ENCODE measurements at regions not wholly inside any gene's neighbourhood (a gene's known extent, or its start where the extent isn't known, plus 50 kb on each side); places are given as distances from the start of the nearest gene placed in this dataset.
"Not testable (repeated sequence)": the region's sequence is repeated elsewhere in the genome, so short reads cannot be mapped to it uniquely, and the experiment has no call there.

DNA sequence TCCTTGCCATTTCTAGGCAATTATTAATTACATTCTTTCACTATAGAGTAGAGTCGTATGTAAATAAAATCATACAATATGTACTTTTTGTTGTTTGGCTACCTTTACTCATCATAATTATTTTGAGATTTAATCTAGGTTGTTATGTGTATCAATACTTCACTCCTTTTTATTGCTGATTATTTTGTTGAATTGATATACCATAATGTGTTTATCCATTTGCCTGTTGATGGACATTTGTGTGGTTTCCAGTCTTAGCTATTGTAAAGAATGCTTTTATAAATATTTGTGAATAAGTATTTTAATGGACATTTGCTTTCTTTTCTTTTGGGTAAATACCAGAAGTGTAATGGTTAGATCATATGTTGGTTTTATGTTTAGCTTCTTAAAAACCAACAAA is 174.0 kb downstream of the RAMP3 start:
- no peak for DNase-seq (ENCODE audit: low read depth, low spot score)
- no peak overlapping the region for H3K4me3 ChIP-seq (ENCODE audit: low read depth, low read length)
- TF ChIP-seq CTCF (IDR thresholded peaks at IDR 0.05; ENCODE audit: low read depth, low read length): no peak
- in situ Hi-C loops (cut with HindIII; ENCODE audit: low sequenced_read_pairs): no loop called here

GRCh38 chr7:45335024-45335423 is 177.4 kb downstream of the RAMP3 start:
- DNase-seq (ENCODE audit: low read depth, low spot score); in situ Hi-C loops (cut with HindIII; ENCODE audit: low sequenced_read_pairs); H3K4me3 ChIP-seq (ENCODE audit: low read depth, low read length): not testable (repeated sequence)

GRCh38 chr7:45342236-45342635 is 184.6 kb downstream of the RAMP3 start:
- DNase-seq (ENCODE audit: low read depth, low spot score): no peak
- TF ChIP-seq CTCF (IDR thresholded peaks at IDR 0.05; ENCODE audit: low read depth, low read length): no peak
- in situ Hi-C loops (cut with HindIII; ENCODE audit: low sequenced_read_pairs): no loop called here
- H3K4me3 ChIP-seq (ENCODE audit: low read depth, low read length): no peak overlapping the region

DNA sequence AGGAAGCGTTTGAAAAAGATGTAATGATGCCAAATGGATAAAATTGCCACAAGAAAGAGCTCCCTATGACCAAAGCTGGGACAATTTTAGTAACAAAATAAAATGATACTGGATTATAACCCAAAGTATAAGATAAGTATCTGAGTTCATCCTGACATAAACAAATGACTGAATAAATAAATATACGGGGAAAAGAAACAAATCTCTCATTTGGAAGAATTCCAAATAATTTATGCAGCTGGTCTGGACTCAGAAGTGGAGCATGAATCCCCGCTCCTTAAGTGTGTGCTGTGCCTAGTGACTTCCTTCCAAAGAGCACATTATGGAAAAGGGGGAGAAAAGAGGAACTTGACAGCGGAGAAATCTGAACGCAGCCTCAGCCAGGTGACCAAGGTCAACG is 186.2 kb downstream of the RAMP3 start:
- no peak for TF ChIP-seq CTCF (IDR thresholded peaks at IDR 0.05; ENCODE audit: low read depth, low read length)
- H3K4me3 ChIP-seq (ENCODE audit: low read depth, low read length): no peak overlapping the region
- in situ Hi-C loops (cut with HindIII; ENCODE audit: low sequenced_read_pairs): no loop called here
- no peak for DNase-seq (ENCODE audit: low read depth, low spot score)

DNA sequence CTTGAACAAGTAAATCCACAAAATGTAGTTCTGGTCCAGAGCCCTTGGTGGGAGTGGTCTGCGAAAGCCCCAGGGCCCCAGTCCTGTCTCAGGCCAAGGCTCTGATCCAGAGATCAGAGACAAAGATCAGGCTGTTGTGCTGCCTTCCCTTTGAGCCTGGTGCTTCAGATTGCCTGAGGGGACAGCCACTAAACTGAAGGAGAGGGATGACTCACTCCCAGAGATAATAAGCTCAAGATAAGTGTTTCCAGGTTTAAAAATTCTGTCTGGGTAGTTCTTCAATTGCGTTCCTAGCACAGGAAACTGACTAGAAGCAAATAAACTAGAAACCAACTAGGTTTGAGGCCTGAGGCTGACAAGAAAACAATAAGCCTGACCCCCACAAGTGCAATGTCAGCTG is 190.2 kb downstream of the RAMP3 start:
- no peak for TF ChIP-seq CTCF (IDR thresholded peaks at IDR 0.05; ENCODE audit: low read depth, low read length)
- in situ Hi-C loops (cut with HindIII; ENCODE audit: low sequenced_read_pairs): no loop called here
- DNase-seq (ENCODE audit: low read depth, low spot score): no peak
- H3K4me3 ChIP-seq (ENCODE audit: low read depth, low read length): no peak overlapping the region

DNA sequence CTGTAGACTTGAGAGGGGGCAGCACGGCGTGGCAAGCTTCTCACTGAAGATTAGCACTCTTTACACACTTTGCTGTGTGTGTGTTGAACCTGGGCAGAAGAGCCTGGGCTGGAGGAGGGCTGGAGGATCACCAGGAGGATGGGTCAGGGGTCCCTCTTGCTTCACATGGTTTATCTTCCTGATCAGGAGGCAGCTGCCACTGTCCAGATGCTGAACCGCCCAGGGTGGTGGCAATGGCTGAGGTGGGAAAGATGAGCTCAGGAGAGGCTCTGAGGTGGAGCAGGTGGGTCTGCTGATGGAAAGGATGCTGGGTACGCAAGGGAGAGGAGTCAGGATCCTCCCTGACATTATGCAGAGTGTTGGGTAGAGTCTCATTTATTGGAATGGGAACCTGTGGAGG is 191.5 kb downstream of the RAMP3 start:
- H3K4me3 ChIP-seq (ENCODE audit: low read depth, low read length): no peak overlapping the region
- TF ChIP-seq CTCF (IDR thresholded peaks at IDR 0.05; ENCODE audit: low read depth, low read length): no peak
- no peak for DNase-seq (ENCODE audit: low read depth, low spot score)
- in situ Hi-C loops (cut with HindIII; ENCODE audit: low sequenced_read_pairs): no loop called here

- DNase-seq (ENCODE audit: low read depth, low spot score): no peak
- H3K4me3 ChIP-seq (ENCODE audit: low read depth, low read length): no peak overlapping the region
- TF ChIP-seq CTCF (IDR thresholded peaks at IDR 0.05; ENCODE audit: low read depth, low read length): no peak
- in situ Hi-C loops (cut with HindIII; ENCODE audit: low sequenced_read_pairs): no loop called here
Observed at GRCh38 chr7:45350896-45351295, 193.3 kb downstream of the RAMP3 start.

Measured in astrocyte of the spinal cord (primary cell).